ENCODE measurements at regions not wholly inside any gene's neighbourhood (a gene's known extent, or its start where the extent isn't known, plus 50 kb on each side); places are given as distances from the start of the nearest gene placed in this dataset.

DNA sequence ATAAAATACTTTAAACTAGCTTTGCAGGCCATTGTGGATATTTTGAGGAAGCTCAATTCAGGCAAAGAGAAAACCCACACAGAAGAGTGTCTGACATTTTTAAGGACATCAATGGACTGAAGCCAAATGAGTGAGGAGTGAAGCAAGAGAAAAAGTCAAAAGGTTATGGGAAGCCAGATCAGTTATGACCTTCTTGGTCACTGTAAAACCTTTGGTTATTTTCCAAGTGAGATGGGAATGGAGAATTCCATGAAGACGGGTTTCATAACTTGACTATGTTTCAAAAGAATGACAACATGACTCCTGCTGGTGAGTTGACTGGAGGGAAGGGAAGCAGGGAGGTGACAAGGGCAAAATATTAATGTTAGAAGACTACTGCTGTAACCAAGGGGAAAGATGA is 585.2 kb downstream of the EFNA5 start:
- no peak for FAIRE-seq
- intact Hi-C loops (cut with DNase I) = no loop called here
- no peaks in the 10 kb centered on the region for H3K36me3 ChIP-seq (ENCODE audit: control insufficient read depth in 2 of 3, insufficient read depth in 3 of 3, low read length in 3 of 3)
- TF ChIP-seq, protein P1, sequence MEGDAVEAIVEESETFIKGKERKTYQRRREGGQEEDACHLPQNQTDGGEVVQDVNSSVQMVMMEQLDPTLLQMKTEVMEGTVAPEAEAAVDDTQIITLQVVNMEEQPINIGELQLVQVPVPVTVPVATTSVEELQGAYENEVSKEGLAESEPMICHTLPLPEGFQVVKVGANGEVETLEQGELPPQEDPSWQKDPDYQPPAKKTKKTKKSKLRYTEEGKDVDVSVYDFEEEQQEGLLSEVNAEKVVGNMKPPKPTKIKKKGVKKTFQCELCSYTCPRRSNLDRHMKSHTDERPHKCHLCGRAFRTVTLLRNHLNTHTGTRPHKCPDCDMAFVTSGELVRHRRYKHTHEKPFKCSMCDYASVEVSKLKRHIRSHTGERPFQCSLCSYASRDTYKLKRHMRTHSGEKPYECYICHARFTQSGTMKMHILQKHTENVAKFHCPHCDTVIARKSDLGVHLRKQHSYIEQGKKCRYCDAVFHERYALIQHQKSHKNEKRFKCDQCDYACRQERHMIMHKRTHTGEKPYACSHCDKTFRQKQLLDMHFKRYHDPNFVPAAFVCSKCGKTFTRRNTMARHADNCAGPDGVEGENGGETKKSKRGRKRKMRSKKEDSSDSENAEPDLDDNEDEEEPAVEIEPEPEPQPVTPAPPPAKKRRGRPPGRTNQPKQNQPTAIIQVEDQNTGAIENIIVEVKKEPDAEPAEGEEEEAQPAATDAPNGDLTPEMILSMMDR (IDR thresholded peaks at IDR 0.05; ENCODE audit: borderline replicate concordance, extremely low read depth, insufficient read depth) = no peak
- H3K9me3 ChIP-seq (ENCODE audit: control insufficient read depth in 2 of 3, insufficient read depth in 1 of 3, low read length in 3 of 3) = no peaks in the 10 kb centered on the region
- H3K4me1 ChIP-seq (ENCODE audit: control insufficient read depth in 2 of 3, insufficient read depth in 2 of 3, low read depth in 1 of 3, low read length in 3 of 3) = no peaks in the 10 kb centered on the region
- no peak overlapping the region for H3K9ac ChIP-seq (ENCODE audit: low read length in 3 of 3)
- no peak overlapping the region for H3K4me3 ChIP-seq (ENCODE audit: low read length in 3 of 3)
- no peak overlapping the region for H3K27ac ChIP-seq (ENCODE audit: low read depth in 2 of 2, low read length in 2 of 2)
- DNase-seq = no peak
- no peaks in the 10 kb centered on the region for H3K27me3 ChIP-seq (ENCODE audit: control insufficient read depth, insufficient read depth, low read length)

DNA sequence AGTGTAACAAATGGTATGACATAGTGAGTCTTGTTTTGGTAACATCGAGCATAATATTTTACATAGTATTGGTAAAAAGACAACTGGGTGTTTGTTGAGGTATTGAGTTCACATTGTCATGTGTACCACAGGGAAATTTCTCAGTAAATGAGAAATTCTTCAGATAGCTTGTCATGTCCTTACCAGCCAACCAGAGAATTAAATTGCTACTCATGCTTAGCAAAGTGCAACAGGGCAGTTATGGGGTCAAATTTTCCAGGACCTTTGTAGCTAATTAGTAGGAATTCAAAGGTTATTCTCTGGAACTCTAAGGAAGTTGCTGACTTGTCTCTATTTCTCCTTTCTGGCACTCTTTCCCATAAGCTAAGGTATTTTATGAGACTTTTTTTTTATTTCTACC is 595.7 kb downstream of the EFNA5 start:
- Histone ChIP-seq H3K9ac (ENCODE audit: low read length in 3 of 3) (no peak overlapping the region), H3K9me3 (ENCODE audit: control insufficient read depth in 2 of 3, insufficient read depth in 1 of 3, low read length in 3 of 3) (peaks cover 0 to 2% (median 0%) of the 10 kb centered on the region in 3 donors), H3K4me1 (ENCODE audit: control insufficient read depth in 2 of 3, insufficient read depth in 2 of 3, low read depth in 1 of 3, low read length in 3 of 3) (no peaks in the 10 kb centered on the region), H3K36me3 (ENCODE audit: control insufficient read depth in 2 of 3, insufficient read depth in 3 of 3, low read length in 3 of 3) (no peaks in the 10 kb centered on the region), H3K4me3 (ENCODE audit: low read length in 3 of 3) (no peak overlapping the region), H3K27me3 (ENCODE audit: control insufficient read depth, insufficient read depth, low read length) (no peaks in the 10 kb centered on the region), H3K27ac (ENCODE audit: low read depth in 2 of 2, low read length in 2 of 2) (no peak overlapping the region)
- DNase-seq (peak in 2 of 5 donors; percentile 59), FAIRE-seq (peak; percentile 47)
- intact Hi-C loops (cut with DNase I) = no loop called here
- TF ChIP-seq, protein P1 (IDR thresholded peaks at IDR 0.05; ENCODE audit: borderline replicate concordance, extremely low read depth, insufficient read depth) = no peak

DNA sequence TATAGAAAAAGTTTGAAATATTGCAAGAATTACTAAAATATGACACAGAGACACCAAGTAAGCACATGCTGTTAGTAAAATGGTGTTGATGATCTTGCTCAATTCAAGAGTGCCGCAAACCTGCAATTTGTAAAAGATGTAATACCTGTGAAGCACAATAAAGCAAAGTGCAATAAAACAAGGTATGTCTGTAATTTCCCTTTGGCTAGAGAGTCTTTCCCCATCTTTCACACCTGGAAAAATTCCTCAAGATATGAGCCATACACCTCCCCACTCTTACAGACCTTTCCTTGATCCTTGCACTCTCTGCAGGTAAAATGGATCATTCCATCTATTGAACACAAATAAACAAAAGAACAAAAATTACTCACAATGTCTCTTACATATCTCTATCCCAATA is 597.8 kb downstream of the EFNA5 start:
- TF ChIP-seq, protein P1 (IDR thresholded peaks at IDR 0.05; ENCODE audit: borderline replicate concordance, extremely low read depth, insufficient read depth) = no peak
- Histone ChIP-seq H3K27ac (ENCODE audit: low read depth in 2 of 2, low read length in 2 of 2) (no peak overlapping the region), H3K9me3 (ENCODE audit: control insufficient read depth in 2 of 3, insufficient read depth in 1 of 3, low read length in 3 of 3) (peaks cover 0 to 2% (median 0%) of the 10 kb centered on the region in 3 donors), H3K4me1 (ENCODE audit: control insufficient read depth in 2 of 3, insufficient read depth in 2 of 3, low read depth in 1 of 3, low read length in 3 of 3) (no peaks in the 10 kb centered on the region), H3K4me3 (ENCODE audit: low read length in 3 of 3) (no peak overlapping the region), H3K36me3 (ENCODE audit: control insufficient read depth in 2 of 3, insufficient read depth in 3 of 3, low read length in 3 of 3) (no peaks in the 10 kb centered on the region), H3K27me3 (ENCODE audit: control insufficient read depth, insufficient read depth, low read length) (no peaks in the 10 kb centered on the region), H3K9ac (ENCODE audit: low read length in 3 of 3) (no peak overlapping the region)
- no peak for DNase-seq
- intact Hi-C loops (cut with DNase I) = no loop called here
- no peak for FAIRE-seq

DNA sequence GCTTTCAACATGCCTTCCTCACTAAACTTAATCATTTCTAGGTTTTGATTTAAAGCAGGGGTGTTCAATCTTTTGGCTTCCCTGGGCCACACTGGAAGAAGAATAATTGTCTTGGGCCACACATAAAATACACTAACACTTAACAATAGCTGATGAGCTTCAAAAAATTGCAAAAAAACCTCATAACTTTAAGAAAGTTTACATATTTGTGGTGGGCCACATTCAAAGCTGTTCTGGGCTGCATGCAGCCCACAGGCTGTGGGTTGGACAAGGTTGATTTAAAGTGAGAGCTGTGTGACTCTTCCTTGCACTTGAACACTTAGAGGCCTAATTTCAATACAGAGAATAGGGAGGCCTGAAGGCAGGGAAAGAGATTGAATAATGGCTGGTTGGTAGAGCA is 598.3 kb downstream of the EFNA5 start:
- Histone ChIP-seq H3K36me3 (ENCODE audit: control insufficient read depth in 2 of 3, insufficient read depth in 3 of 3, low read length in 3 of 3) (no peaks in the 10 kb centered on the region), H3K27ac (ENCODE audit: low read depth in 2 of 2, low read length in 2 of 2) (no peak overlapping the region), H3K4me3 (ENCODE audit: low read length in 3 of 3) (no peak overlapping the region), H3K27me3 (ENCODE audit: control insufficient read depth, insufficient read depth, low read length) (no peaks in the 10 kb centered on the region), H3K9me3 (ENCODE audit: control insufficient read depth in 2 of 3, insufficient read depth in 1 of 3, low read length in 3 of 3) (peaks cover 0 to 2% (median 0%) of the 10 kb centered on the region in 3 donors), H3K4me1 (ENCODE audit: control insufficient read depth in 2 of 3, insufficient read depth in 2 of 3, low read depth in 1 of 3, low read length in 3 of 3) (no peaks in the 10 kb centered on the region), H3K9ac (ENCODE audit: low read length in 3 of 3) (no peak overlapping the region)
- DNase-seq (no peak), FAIRE-seq (no peak)
- TF ChIP-seq, protein P1 (IDR thresholded peaks at IDR 0.05; ENCODE audit: borderline replicate concordance, extremely low read depth, insufficient read depth) = no peak
- intact Hi-C loops (cut with DNase I) = no loop called here
